Activated T-cell treated with anti-CD3 and anti-CD28 coated beads for 48 hours (primary cell): ENCODE measurements at regions not wholly inside any gene's neighbourhood (a gene's known extent, or its start where the extent isn't known, plus 50 kb on each side); places are given as distances from the start of the nearest gene placed in this dataset.
"Not testable (repeated sequence)": the region's sequence is repeated elsewhere in the genome, so short reads cannot be mapped to it uniquely, and the experiment has no call there.

Experiments used
- DNase-seq: peaks from one replicate; pipeline ENCODE4 v3.0.0-alpha.2; 2020; ENCODE audit warnings: low read depth

DNA sequence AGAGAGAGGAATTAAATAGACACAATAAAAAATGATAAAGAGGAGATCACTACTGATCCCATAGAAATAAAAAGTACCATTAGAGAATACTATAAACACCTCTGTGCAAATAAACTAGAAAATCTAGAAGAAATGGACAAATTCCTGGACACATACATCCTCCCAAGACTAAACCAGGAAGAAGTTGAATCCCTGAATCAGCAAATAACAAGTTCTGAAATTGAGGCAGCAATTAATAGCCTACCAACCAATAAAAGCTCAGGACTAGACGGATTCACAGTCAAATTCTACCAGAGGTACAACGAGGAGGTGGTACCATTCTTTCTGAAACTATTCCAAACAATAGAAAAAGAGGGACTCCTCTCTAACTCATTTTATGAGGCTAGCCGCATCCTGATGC, 862.7 kb upstream of the NRXN1 start:
- not testable (repeated sequence) for DNase-seq

DNA sequence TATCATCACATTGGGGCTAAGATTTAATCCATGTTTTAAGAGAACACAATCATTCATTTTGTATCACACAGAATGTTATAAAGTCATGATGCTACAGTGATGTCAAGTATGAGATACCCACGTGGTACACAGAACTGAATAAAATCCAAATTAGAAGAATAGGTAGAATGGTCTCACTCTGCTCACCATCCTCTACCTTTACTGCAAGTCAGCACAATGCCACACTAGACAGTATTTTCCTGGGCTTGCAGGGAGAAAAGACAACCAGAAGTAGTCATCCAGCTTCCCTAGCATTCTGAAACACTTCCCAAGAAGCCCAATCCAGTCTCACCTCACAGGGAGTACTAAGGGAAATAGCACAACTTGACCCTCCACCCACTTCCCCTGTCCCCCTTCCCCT, 856.2 kb upstream of the NRXN1 start:
- no peak for DNase-seq

DNA sequence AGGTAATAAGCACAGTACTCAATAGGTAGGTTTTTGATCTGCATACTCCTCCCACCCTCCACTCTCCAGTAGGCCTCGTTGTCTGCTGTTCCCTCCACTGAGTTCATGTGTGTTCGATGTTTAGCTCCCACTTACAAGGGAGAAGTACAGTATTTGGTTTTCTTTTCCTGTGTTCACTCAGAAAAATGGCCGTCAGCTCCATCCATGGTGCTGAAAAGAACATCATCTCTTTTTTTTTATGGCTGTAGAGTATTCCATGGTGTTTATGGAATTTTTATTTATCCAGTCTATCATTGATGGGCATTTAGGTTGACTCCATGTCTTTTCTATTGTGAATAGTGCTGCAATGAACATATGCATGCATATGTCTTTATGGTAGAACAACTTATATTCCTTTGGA, 849.7 kb upstream of the NRXN1 start:
- no peak for DNase-seq

DNA sequence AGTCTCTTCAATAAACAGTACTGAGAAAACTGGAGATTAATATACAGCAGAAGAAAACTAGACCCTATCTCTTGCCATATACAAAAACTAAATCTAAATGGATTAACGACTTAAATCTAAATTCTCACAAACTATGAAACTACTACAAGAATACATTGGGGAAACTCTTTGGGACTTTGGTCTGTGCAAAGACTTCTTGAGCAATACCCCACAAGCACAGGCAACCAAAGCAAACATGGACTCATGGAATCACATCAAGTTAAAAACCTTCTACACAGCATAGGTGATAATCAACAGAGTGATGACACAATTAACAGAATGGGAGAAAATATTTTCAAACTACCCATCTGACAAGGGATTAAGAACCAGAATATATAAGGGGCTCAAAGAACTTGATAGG, 848.2 kb upstream of the NRXN1 start:
- no peak for DNase-seq

DNA sequence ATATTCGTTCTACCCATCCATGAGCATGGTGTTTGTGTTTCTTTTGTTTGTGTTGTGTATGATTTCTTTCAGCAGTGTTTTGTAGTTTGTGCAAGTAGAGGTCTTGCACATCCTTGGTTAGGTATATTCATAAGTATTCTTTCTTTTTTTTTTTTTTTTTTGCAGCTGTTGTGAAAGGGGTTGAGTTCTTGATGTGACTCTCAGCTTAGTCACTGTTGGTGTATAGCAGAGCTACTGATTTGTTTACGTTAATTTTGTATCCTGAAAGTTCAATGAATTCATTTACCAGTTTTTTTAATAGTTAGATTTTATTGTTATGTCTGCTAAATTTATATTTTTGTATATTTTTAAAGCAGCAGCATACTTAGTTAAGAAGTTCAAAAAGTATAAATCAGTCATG, 834.4 kb upstream of the NRXN1 start:
- no peak for DNase-seq

DNA sequence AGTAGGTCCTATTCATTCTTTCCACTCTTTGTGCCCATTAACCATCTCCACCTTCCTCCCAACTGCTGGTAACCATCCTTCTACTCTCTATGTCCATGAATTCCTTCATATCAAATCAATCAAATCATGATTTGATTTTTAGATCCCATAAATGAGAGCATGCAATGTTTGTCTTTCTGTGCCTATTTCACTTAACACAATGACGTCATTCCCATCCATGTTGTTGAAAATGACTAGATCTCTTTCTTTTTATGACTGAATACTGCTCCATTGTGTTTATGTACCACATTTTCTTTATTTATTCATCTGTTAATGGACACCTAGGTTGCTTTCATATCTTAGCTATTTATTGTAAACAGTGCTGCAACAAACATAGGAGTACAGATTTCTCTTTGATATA, 827.3 kb upstream of the NRXN1 start:
- DNase-seq: no peak

DNA sequence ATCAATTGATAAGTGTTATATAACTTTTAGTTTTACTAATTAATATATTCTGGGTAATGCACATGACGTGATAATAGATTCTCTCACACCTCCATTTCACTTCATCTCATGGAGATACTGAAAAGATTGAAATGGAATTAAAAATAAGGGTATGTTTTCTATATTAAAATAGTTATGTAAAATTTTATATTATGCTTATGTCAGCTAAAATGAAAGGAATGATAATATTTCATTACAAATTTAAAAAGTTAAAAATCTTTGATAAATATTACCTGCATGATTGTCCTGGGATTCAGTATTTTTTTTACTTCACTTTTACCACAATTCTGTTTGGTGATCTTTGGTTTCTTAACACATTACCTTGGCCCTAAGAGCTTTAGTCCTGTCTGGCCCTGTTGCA, 823.8 kb upstream of the NRXN1 start:
- DNase-seq: no peak

DNA sequence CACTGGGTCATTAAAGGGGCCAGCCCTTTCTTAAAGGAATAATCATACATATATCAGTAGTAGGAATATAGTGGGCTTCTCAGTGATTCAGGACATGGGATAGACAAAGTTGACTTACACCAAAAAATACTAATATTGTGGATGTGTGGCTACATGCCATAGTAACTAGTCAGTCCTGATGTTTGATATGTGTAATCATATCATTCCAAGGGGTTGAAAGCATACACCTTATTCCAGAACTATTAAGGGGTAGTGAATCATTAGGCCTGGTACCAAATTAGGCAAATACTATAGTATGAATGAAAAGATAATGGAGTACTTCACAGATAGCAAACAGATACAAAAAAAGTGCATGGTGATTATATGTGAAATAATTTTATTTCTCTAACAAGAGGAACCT, 814.9 kb upstream of the NRXN1 start:
- DNase-seq: no peak

DNA sequence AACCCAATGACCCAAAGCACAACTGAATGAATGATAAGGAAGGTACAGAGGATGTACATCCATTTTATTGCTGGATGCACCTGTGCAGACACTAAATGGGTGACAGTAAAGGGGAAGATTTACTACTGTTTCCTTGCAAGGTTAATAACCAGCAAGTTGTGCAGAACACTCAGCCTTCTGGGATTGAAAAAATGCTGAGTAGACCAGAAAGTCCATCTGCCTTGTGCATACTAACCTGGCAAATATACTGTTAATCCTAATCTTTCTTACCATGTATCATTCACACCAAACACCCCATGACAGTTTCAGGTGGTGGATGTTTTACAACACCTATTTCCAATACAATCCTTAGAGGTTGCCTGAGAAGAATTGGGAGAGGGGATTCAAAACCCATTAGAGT, 814.1 kb upstream of the NRXN1 start:
- DNase-seq: no peak

DNA sequence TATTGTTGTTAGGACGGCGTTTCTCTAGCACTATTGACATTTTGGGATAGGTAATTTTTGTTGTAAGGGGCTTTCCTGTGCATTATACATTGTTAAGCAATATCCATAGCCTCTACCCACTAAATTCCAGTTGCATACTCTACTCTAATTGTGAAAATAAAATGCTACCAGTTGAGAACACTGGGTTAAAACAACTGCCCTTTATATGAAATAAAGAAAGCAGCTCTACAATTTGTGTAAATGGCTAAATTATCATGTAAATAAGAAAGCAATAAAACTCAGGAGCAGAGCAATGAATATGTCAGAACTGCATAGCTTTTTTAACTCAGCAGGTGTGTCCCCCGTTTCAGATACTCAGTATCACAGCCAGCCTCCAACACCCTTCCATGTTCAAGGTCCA, 812.7 kb upstream of the NRXN1 start:
- no peak for DNase-seq

DNA sequence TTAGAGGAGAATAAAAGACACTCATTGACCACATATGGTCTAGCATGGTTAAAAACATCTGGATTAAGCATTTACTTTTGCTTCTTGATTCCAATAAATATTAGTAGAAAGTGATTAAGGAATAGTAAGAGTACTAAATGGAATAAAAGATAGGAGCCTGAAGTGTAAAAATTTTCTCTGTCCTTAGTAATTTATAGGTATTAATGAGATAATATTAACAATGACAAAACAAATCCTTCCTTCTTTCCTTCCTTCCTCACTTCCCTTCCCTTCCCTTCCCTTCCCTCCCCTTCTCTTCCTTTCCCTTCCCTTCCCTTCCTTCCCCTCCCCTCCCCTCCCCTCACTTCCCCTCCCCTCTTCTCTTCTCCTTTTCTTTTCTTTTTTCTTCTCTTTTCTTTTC, 797.5 kb upstream of the NRXN1 start:
- DNase-seq: no peak

DNA sequence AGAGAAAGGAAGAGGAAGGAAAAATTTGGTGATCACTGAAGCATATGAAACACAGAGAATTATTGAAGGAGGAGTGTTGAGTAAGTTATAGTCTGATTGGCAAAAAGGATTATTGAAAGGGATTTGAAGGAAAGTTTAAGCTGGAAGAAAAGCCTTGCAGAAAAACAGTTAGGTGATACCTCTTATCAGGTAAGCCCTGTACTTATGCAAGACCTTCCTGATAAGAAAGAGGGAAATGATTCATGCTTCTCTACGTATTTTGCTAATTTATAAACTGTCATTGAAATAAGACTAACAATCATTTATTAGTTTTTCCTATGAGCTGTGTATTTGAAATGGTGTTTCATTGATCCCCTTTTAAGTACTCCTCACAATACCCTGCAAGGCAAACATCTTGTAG, 793.9 kb upstream of the NRXN1 start:
- no peak for DNase-seq

DNA sequence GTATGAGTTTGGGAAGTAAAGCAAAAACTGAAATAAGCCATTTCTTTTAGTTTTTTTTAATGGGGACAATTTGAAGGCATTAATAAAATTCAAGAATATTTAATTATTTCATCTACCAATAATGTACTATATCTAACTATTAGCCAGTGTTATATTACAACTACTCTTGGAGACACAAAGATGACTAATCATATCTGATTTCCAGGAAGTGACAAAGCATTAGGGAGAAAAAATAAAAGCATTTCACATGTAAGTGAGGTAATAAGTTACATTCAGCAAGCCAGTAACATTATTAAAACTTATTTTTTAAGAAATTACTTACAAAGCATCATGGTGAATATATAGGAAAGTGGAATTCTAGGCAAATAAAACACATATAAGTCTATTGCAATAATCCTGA, 781.3 kb upstream of the NRXN1 start:
- no peak for DNase-seq

DNA sequence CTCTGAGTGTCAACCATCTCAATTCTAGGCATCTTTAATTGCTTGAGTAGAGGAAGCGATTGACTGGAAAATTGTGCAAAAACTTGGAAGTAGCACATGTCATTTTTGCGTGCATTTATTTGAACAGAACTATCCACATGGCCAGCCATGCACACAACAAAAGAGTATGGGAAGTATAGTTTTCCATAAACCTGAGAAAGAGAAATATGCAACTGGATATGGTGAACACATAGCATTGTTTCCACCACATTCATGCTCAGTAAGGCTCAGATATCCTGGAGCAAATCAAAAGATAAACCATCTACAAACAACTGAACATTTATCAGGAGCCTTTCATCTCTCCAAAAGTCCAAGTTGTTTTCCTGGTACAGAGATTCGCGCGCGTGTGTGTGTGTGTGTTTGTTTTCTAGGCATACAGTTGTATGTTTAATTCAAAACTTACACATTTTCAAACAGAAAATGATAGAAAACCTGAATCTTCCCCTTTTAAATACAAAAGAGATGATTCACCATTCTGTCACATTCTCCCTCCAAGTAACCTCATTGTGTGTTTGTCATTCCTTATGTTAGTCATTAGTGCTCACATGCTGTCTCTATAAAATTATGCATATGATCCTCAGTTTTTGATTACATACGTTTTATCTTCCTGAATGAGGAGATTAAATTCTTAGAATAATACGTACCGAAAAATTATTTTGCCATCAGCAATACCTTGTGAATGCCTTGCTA, 780.4 kb upstream of the NRXN1 start:
- no peak for DNase-seq

DNA sequence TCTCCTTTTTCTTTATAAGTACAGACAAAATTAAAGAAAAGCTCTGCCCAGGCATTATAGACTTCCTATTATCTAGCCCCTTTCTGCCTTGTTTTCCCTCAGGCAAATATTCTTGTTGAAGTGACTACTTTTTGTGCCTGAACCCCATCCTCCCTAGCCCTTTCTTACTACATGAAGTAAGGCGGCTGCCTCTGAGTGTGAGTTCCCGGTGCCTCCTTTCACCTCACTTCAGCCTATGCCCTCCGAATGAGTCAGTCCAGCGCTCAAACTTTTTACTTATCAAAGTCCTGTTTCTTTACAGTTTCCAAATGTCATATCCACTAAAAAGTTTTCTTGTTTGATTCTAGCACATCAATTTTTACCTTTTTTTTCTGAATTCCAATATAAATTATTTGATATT, 778.3 kb upstream of the NRXN1 start:
- DNase-seq: no peak

DNA sequence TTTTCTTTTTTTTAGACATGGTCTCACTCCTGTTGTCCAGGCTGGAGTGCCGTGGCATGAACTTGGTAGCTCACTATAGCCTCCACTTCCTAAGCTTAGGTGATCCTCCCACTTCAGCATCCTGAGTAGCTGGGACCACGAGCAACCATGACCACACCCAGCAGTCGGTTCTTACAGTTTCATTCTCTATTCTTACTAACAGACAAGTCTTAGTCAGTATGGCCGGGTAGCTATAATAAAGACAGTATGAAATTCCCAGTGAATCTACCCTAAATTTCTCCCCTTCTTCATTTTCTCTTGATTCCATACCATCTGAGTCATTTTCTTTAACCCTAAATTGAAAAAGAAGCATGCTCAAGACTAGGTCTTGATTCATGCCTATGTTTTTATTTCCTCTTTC, 775.3 kb upstream of the NRXN1 start:
- DNase-seq: no peak

DNA sequence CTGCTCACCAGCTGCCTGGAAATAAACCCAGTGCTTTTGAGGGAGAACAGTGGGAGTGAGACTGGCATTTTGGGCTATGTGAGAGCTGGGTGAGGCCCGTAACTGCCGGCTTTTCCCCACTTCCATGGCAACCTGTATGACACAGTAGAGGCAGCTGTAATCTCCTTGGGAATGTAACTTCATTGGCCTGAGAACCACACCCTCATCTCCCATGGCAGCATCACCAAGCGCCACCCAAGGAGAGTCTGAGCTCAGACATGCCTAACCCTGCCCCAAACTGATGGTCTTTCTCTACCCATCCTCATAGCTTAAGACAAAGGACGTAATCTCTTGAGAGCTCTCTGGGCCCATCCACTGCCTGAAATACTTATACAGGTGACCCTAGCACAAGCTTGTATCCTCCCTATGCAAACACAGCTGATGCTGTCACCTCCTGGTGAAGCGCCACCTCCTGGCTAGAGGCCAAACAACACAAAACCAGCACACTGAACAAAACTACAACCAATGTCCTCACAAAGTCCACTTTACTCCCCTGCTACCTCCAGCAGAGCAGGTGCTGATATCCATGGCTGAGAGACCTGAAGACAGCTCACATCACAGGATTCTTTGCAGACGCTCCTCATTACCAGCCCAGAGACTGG, 763.4 kb upstream of the NRXN1 start:
- no peak for DNase-seq

DNA sequence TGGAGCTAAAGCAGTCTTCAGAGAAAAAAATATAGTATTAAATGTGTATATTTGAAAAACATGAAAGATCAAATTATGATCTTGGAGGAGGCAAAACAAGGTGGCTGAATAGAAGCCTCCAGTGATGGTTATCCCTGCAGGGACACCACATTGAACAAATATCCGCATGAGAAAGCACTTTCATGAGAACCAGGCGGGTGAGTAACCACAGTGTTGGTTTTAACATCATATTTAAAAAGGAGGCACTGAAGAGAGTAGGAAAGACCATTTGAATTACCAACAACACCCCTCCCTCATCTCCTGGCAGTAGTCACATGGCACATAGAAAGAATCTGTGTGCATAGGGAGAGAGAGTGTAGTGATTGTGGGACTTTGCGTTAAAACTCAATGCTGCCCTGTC, 759.6 kb upstream of the NRXN1 start:
- no peak for DNase-seq

DNA sequence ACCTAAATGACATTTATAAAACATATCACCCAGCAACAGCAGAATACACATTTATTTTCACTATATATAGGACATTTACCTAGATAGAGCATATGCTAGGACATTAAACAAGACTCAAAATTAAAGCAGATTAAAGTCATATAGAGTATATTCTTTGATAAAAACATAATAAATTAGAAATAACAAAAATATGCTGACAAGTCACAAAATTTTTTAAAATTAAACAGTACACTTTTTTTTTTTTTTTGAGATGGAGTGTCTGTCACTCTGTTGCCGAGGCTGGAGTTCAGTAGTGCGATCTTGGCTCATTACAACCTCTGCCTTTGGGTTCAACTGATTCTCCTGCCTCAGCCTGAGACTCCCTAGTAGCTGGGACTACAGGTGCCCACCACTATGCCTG, 758.9 kb upstream of the NRXN1 start:
- no peak for DNase-seq

DNA sequence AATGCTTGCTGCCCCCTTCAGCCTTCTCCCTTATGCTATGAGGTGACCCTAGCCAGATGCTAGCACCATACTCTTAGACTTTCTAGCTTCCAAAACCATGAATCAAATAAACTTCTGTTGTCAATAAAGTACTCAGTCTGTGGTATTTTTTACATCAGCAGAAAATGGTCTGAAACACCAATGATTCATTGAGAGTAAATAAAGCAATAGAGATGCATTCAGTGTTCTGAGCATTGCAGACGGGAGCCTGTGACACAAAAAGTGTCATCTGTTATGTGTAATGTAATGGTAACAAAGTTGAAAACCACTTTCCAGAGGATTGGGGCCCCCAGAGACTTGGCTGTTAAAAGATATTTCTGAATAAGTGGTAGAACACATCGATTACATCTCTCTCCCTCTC, 758.0 kb upstream of the NRXN1 start:
- DNase-seq: no peak

DNA sequence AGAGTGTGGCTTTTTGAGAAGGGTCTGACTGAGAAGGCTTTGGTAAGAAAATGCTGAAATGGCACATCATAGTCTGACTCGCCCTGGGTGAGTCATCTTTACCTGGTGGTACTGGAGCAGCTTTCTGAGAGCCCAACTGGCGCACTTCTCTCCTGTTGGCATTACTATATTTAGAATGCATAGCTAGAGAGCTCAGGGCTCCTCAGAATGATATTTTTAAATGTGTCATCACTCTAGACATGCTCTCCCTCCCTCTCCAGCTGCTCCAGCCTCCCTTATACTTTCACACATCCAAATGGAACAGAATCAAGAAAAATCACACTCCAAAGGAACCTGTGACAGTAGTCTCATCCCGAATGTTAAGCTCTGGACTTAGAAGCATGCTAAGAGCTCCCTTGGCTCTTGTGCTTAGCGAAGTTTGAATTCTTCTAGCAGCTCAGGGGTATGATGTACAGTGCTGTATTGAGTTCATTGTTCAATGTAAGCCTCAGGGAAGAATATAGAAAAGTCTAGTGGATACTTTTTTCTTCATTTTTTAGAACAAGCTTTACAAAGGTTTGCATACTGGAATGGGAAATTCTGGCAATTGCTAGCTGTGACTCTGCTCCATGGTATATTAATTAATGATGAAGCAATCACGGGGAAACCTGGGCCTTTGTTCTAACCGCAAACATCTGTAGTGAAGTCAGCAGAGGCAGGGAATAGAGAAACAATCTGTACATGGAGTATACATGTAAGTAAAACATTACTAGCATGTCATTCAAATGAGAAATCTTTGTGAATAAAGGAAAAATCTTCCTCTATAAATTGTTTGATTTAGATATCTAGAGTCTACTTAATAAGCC, 751.2 kb upstream of the NRXN1 start:
- no peak for DNase-seq

DNA sequence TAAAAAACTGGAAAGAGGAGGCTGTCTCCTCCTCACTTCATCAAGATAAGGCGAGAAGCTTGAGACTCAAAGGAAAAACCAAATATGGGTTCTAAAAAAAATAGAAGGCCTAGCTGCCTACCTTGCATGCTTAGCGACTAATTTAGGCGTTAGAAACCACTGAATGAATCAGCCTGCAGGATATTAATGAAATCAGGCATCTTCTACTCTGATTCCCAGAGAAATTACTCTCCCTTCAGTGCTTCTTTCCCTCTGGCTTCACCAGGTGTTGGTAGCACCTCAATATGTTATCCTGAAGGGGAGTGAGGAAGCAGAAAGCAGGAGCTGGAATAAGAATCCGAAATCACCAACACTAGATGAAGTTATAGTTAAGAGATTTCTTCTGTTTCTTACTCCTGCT, 749.8 kb upstream of the NRXN1 start:
- no peak for DNase-seq

DNA sequence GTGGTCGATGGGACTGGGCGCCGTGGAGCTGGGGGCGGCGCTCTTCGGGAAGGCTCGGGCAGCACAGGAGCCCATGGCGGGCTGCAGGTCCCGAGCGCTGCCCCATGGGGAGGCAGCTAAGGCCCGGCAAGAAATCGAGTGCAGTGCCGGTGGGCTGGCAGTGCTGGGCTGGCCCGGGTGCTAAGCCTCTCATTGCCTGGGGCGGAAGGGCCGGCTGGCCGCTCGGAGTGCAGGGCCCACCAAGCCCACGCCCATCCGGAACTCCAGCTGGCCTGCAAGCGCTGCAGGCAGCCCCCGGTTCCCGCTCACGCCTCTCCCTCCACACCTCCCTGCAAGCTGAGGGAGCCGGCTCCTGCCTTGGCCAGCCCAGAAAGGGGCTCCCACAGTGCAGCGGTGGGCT, 748.4 kb upstream of the NRXN1 start:
- DNase-seq: no peak
